GM12878 (cell line): ENCODE measurements at regions not wholly inside any gene's neighbourhood (a gene's known extent, or its start where the extent isn't known, plus 50 kb on each side); places are given as distances from the start of the nearest gene placed in this dataset.

Source experiments
- ATAC-seq: fragments of 200-7000 bp; cut with Tn5 transposase; 3 replicates; pipeline ENCODE4 v1.9.1; 2020; ENCODE audit warnings: mild to moderate bottlenecking, moderate library complexity
- BruUV-seq: library from RNA; stranded (reverse); fragments of 400-500 nt; replicated peaks from 2 replicates; lab custom pipeline; 2021; lab: Mats Ljungman, UMichigan
- CTCF ChIA-PET: fragments of 300-600 bp; sonication (Branson Sonifier 250); formaldehyde crosslinking; extraction: SDS; loops from one replicate; lab custom pipeline; 2021; ENCODE audit warnings: inconsistent platforms; lab: Yijun Ruan, JAX
- POLR2A ChIA-PET: fragments of 350-600 bp; formaldehyde crosslinking; extraction: SDS; loops from one replicate; lab custom pipeline; 2021; ENCODE audit warnings: inconsistent platforms; lab: Charles Lee
- RAD21 ChIA-PET: fragments of 300-600 bp; sonication (Branson Sonifier 250); formaldehyde crosslinking; loops from one replicate; lab custom pipeline; 2023; ENCODE audit warnings: antibody characterized with exemption; ENCODE audit not compliant: unreplicated experiment; lab: Charles Lee
- SMC1A ChIA-PET: fragments of 300-600 bp; sonication (Branson Sonifier 250); formaldehyde crosslinking; loops from one replicate; lab custom pipeline; 2023; ENCODE audit not compliant: unreplicated experiment, uncharacterized antibody; lab: Charles Lee
- DNase-seq: peaks from one replicate; pipeline ENCODE4 v3.0.0-alpha.2; 2011; ENCODE audit warnings: low read depth, low spot score
- FAIRE-seq: peaks from 3 replicates; lab custom pipeline; 2011; peaks lifted over from hg19 to GRCh38; lab: Jason Lieb, UNC
- H2AFZ ChIP-seq: 2 replicates; pipeline ENCODE4 v1.6.0; 2011; ENCODE audit warnings: low read depth, low read length, control low read depth; ENCODE audit not compliant: control insufficient read depth
- H3K27ac ChIP-seq: 2 replicates; pipeline ENCODE4 v1.5.1; 2011; ENCODE audit warnings: control low read depth; ENCODE audit not compliant: control insufficient read depth, insufficient read depth
- H3K27me3 ChIP-seq, 2 experiments: replicated peaks in 1 of 2; 2 replicates each; pipeline versions ENCODE4 v1.6.0 to v1.6.1; 2011; ENCODE audit warnings: low read length in 1 of 2; ENCODE audit not compliant: control insufficient read depth in 2 of 2, insufficient read depth in 2 of 2
- H3K36me3 ChIP-seq, 2 experiments: 2 replicates each; pipeline ENCODE4 v1.5.1; 2011; ENCODE audit warnings: low read length in 1 of 2; ENCODE audit not compliant: control insufficient read depth in 2 of 2, insufficient read depth in 2 of 2
- H3K4me1 ChIP-seq: 2 replicates; pipeline ENCODE4 v1.6.1; 2011; ENCODE audit warnings: mild to moderate bottlenecking, low read length, moderate library complexity, mixed read lengths; ENCODE audit not compliant: control insufficient read depth, insufficient read depth
- H3K4me2 ChIP-seq: 2 replicates; pipeline ENCODE4 v1.6.0; 2011; ENCODE audit warnings: control low read depth; ENCODE audit not compliant: control insufficient read depth, insufficient read depth
- H3K4me3 ChIP-seq: fragments of 200-600 bp; sonication (generic); 2 replicates; pipeline ENCODE4 v1.5.1; 2016
- H3K79me2 ChIP-seq: 2 replicates; pipeline ENCODE4 v1.6.0; 2011; ENCODE audit warnings: low read length; ENCODE audit not compliant: control insufficient read depth, insufficient read depth
- H3K9ac ChIP-seq: 2 replicates; pipeline ENCODE4 v1.8.0; 2011; ENCODE audit warnings: low read length, control low read depth, mixed read lengths; ENCODE audit not compliant: control insufficient read depth, insufficient read depth
- H3K9me3 ChIP-seq: replicated peaks from 3 replicates; pipeline ENCODE4 v1.5.1; 2011; ENCODE audit warnings: mild to moderate bottlenecking, low read length; ENCODE audit not compliant: control insufficient read depth, insufficient read depth
- H4K20me1 ChIP-seq: 2 replicates; pipeline ENCODE4 v1.6.0; 2011; ENCODE audit not compliant: control insufficient read depth, insufficient read depth
- ATF7 ChIP-seq: fragments of 450-650 bp; IDR thresholded peaks from 2 replicates; pipeline ENCODE4 v1.6.1; 2016; ENCODE audit warnings: low read depth, mild to moderate bottlenecking
- CEBPB ChIP-seq, 2 experiments: fragments of 150-350 bp in 1 of 2; IDR thresholded peaks; 2 replicates each; pipeline ENCODE4 v1.6.1; 2012 to 2014; ENCODE audit warnings: low read depth in 2 of 2, low read length in 2 of 2, borderline replicate concordance in 1 of 2, inconsistent platforms in 1 of 2
- CHD4 ChIP-seq: fragments of 200-600 bp; sonication (generic); IDR thresholded peaks from 2 replicates; pipeline ENCODE4 v1.6.1; 2016; ENCODE audit warnings: mild to moderate bottlenecking
- CREB1 ChIP-seq: IDR thresholded peaks from 2 replicates; pipeline ENCODE4 v1.6.1; 2012; ENCODE audit warnings: low read depth, mild to moderate bottlenecking, inconsistent platforms
- ESRRA ChIP-seq: IDR thresholded peaks from 2 replicates; pipeline ENCODE4 v1.6.1; 2012; ENCODE audit warnings: mild to moderate bottlenecking, low read length, improper control_type of control experiment
- IKZF2 ChIP-seq, 2 experiments: fragments of 450-650 bp; IDR thresholded peaks; 2 replicates each; pipeline ENCODE4 v1.6.1; 2017; ENCODE audit warnings: mild to moderate bottlenecking in 2 of 2, moderate library complexity in 2 of 2
- IRF4 ChIP-seq: IDR thresholded peaks from 2 replicates; pipeline ENCODE4 v1.6.1; 2011; ENCODE audit warnings: low read depth, low read length
- MEF2B ChIP-seq: fragments of 450-650 bp; IDR thresholded peaks from 2 replicates; pipeline ENCODE4 v1.6.1; 2018; ENCODE audit warnings: mild to moderate bottlenecking, moderate library complexity; ENCODE audit not compliant: partially characterized antibody, poor library complexity, severe bottlenecking
- MYC ChIP-seq: IDR thresholded peaks from 2 replicates; pipeline ENCODE4 v1.6.1; 2011; ENCODE audit warnings: mild to moderate bottlenecking, low read length, moderate library complexity, inconsistent platforms; ENCODE audit not compliant: insufficient read depth, insufficient replicate concordance, insufficient read length, severe bottlenecking
- NFYB ChIP-seq: IDR thresholded peaks from 2 replicates; pipeline ENCODE4 v1.6.1; 2011; ENCODE audit warnings: low read depth, mild to moderate bottlenecking, low read length, improper control_type of control experiment, moderate library complexity; ENCODE audit not compliant: insufficient read depth
- NR2C1 ChIP-seq: fragments of 450-650 bp; IDR thresholded peaks from 2 replicates; pipeline ENCODE4 v1.6.1; 2017; ENCODE audit warnings: antibody characterized with exemption, mild to moderate bottlenecking, moderate library complexity
- NR2F1 ChIP-seq: fragments of 450-650 bp; conservative IDR thresholded peaks from 2 replicates; pipeline ENCODE4 v1.6.1; 2017; ENCODE audit warnings: mild to moderate bottlenecking
- NRF1 ChIP-seq: conservative IDR thresholded peaks from 2 replicates; pipeline ENCODE4 v1.6.1; 2011; ENCODE audit warnings: mild to moderate bottlenecking, low read depth, low read length, improper control_type of control experiment
- PAX8 ChIP-seq: fragments of 450-650 bp; IDR thresholded peaks from 2 replicates; pipeline ENCODE4 v1.6.1; 2017; ENCODE audit warnings: mild to moderate bottlenecking, moderate library complexity
- PML ChIP-seq: IDR thresholded peaks from 2 replicates; pipeline ENCODE4 v1.6.1; 2012; ENCODE audit warnings: low read length, inconsistent platforms
- POLR2A ChIP-seq: IDR thresholded peaks from 2 replicates; pipeline ENCODE4 v1.6.1; 2011; ENCODE audit warnings: low read depth, mild to moderate bottlenecking, low read length
- POLR2AphosphoS2 ChIP-seq: IDR thresholded peaks from 2 replicates; pipeline ENCODE4 v1.6.1; 2011; ENCODE audit warnings: low read depth, mild to moderate bottlenecking, low read length, improper control_type of control experiment, moderate library complexity
- RAD21 ChIP-seq: IDR thresholded peaks from 2 replicates; pipeline ENCODE4 v1.6.1; 2011; ENCODE audit warnings: mild to moderate bottlenecking, low read depth, low read length, moderate library complexity; ENCODE audit not compliant: insufficient read depth
- RBBP5 ChIP-seq: fragments of 200-600 bp; sonication (generic); conservative IDR thresholded peaks from 2 replicates; pipeline ENCODE4 v1.6.1; 2016
- SP1 ChIP-seq: IDR thresholded peaks from one replicate; pipeline ENCODE4 v1.6.1; 2011; ENCODE audit warnings: low read depth, low read length
- SREBF1 ChIP-seq: IDR thresholded peaks from 2 replicates; pipeline ENCODE4 v1.6.1; 2012; ENCODE audit warnings: mild to moderate bottlenecking, low read length
- TBL1XR1 ChIP-seq: IDR thresholded peaks from 2 replicates; pipeline ENCODE4 v1.6.1; 2012; ENCODE audit warnings: low read depth, low read length, improper control_type of control experiment
- WGBS: methylation state at CpG from one replicate; pipeline ENCODE4 v1.1.6; 2016; ENCODE audit warnings: low lambda C conversion rate; ENCODE audit not compliant: insufficient replicate concordance, insufficient coverage; ENCODE audit errors: missing lambda C conversion rate; 5-methylcytosine and 5-hydroxymethylcytosine counted together
- in situ Hi-C: fragments of 300-500 bp; cut with MboI; formaldehyde crosslinking; loops from 9 replicates; pipeline ENCODE4 v1.14.3; 2018; ENCODE audit warnings: mixed read lengths
- intact Hi-C: fragments of 100-400 bp; cut with micrococcal nuclease; formaldehyde crosslinking; loops from one replicate; pipeline ENCODE4 v1.14.2; 2022; ENCODE audit not compliant: unreplicated experiment
- TF ChIP-seq, protein P1 (sequence below): fragments of 450-650 bp; IDR thresholded peaks from 2 replicates; pipeline ENCODE4 v1.6.1; 2014; ENCODE audit warnings: mild to moderate bottlenecking

DNA sequence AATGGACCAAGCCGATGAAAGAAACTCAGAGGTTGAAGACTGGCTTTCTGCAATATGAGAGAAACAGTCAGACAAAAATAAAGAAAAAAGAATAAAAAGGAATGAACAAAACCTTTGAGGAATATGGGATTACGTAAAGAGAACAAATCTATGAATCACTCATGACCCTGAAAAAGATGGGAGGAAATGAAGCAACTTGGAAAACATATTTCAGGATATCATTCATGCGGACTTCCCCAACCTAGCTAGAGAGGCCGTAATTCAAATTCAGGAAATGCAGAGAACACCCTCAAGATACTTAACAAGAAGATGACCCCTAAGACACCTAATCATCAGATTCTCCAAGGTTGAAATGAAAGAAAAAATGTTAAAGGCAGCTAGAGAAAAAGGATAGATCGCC, 705.3 kb upstream of the CHRM3 start (continued):
- TF ChIP-seq TBL1XR1: no peak
- no peak for TF ChIP-seq NR2C1
- no peak for TF ChIP-seq CHD4
- TF ChIP-seq MEF2B: no peak
- no peak for TF ChIP-seq CEBPB (IDR thresholded peaks at IDR 0.05; ENCODE audit: borderline replicate concordance in 1 of 2, low read depth in 2 of 2, low read length in 2 of 2)
- TF ChIP-seq IKZF2 (IDR thresholded peaks at IDR 0.05): no peak
- TF ChIP-seq PML: no peak

GRCh38 chr1:238677567-238677966, 708.8 kb upstream of the CHRM3 start:
- ChIA-PET POLR2A (no interaction called here), CTCF (no interaction called here), SMC1A (interaction anchor here (1.1 kb wide), 1 partner anchor 14 kb away, joined by 3 read pairs; no protein-coding TSS in a partner anchor), RAD21 (no interaction called here)
- TF ChIP-seq POLR2A (no peak), NR2F1 (no peak), ESRRA (no peak), IRF4 (no peak), RAD21 (no peak), SREBF1 (no peak), RBBP5 (no peak), CREB1 (no peak), PAX8 (no peak), MYC (no peak), SP1 (no peak), NRF1 (no peak), NFYB (no peak), ATF7 (no peak), POLR2AphosphoS2 (no peak)
- TF ChIP-seq, protein P1, sequence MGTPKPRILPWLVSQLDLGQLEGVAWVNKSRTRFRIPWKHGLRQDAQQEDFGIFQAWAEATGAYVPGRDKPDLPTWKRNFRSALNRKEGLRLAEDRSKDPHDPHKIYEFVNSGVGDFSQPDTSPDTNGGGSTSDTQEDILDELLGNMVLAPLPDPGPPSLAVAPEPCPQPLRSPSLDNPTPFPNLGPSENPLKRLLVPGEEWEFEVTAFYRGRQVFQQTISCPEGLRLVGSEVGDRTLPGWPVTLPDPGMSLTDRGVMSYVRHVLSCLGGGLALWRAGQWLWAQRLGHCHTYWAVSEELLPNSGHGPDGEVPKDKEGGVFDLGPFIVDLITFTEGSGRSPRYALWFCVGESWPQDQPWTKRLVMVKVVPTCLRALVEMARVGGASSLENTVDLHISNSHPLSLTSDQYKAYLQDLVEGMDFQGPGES: no peak
- no peaks in the 10 kb centered on the region for H4K20me1 ChIP-seq
- FAIRE-seq (no peak), ATAC-seq (no peak), DNase-seq (no peak)
- no peaks in the 10 kb centered on the region for H3K27me3 ChIP-seq
- H3K9ac ChIP-seq: no peak overlapping the region
- intact Hi-C loops (no loop called here), in situ Hi-C loops (no loop called here)
- no peaks in the 10 kb centered on the region for H3K79me2 ChIP-seq
- H3K4me2 ChIP-seq: no peak overlapping the region
- no peaks in the 10 kb centered on the region for H3K36me3 ChIP-seq
- WGBS: 23% methylated on average over 4 of the region's 4 CpGs
- no peaks in the 10 kb centered on the region for H3K4me1 ChIP-seq
- no peak overlapping the region for H3K4me3 ChIP-seq
- no peak overlapping the region for H3K27ac ChIP-seq
- BruUV-seq: no TSS peak
- H3K9me3 ChIP-seq: no peaks in the 10 kb centered on the region
- H2AFZ ChIP-seq: no peak overlapping the region
